ENCODE measurements at regions not wholly inside any gene's neighbourhood (a gene's known extent, or its start where the extent isn't known, plus 50 kb on each side); places are given as distances from the start of the nearest gene placed in this dataset.

- DNase-seq = no peak
These were observed 1080.1 kb upstream of the RBFOX1 start for GRCh38 chr16:6252541-6252940.

- DNase-seq = no peak
These were observed 1082.1 kb upstream of the RBFOX1 start for GRCh38 chr16:6250511-6250910.

- no peak for DNase-seq
These were observed 1082.8 kb upstream of the RBFOX1 start for GRCh38 chr16:6249863-6250262.

- no peak for DNase-seq
These were observed 1084.4 kb upstream of the RBFOX1 start for GRCh38 chr16:6248199-6248598.

- DNase-seq = no peak
These were observed 1084.9 kb upstream of the RBFOX1 start for GRCh38 chr16:6247775-6248174.

- DNase-seq = no peak
These were observed 1085.5 kb upstream of the RBFOX1 start for GRCh38 chr16:6247150-6247549.

- DNase-seq = no peak
These were observed 1086.4 kb upstream of the RBFOX1 start for GRCh38 chr16:6246266-6246665.

GRCh38 chr16:6232056-6232455, 1100.6 kb upstream of the RBFOX1 start:
- no peak for DNase-seq

GRCh38 chr16:6231398-6231797, 1101.2 kb upstream of the RBFOX1 start:
- no peak for DNase-seq

- DNase-seq = no peak
These were observed 1103.5 kb upstream of the RBFOX1 start for GRCh38 chr16:6229186-6229585.

GRCh38 chr16:6218855-6219254, 1113.8 kb upstream of the RBFOX1 start:
- DNase-seq = no peak

GRCh38 chr16:6216836-6217235, 1115.8 kb upstream of the RBFOX1 start:
- DNase-seq = no peak

- DNase-seq = no peak
These were observed 1114.0 kb upstream of the EEF2KMT start for GRCh38 chr16:6211644-6212043.

- DNase-seq = no peak
These were observed 1111.8 kb upstream of the EEF2KMT start for GRCh38 chr16:6209355-6209930.

GRCh38 chr16:6207580-6207979, 1110.0 kb upstream of the EEF2KMT start:
- DNase-seq = no peak

GRCh38 chr16:6207124-6207523, 1109.5 kb upstream of the EEF2KMT start:
- no peak for DNase-seq

- DNase-seq = no peak
These were observed 1108.5 kb upstream of the EEF2KMT start for GRCh38 chr16:6206080-6206479.

- DNase-seq = no peak
These were observed 1107.3 kb upstream of the EEF2KMT start for GRCh38 chr16:6204945-6205344.

GRCh38 chr16:6200861-6201260, 1103.3 kb upstream of the EEF2KMT start:
- no peak for DNase-seq

- no peak for DNase-seq
These were observed 1102.7 kb upstream of the EEF2KMT start for GRCh38 chr16:6200271-6200670.

- DNase-seq = no peak
These were observed 1098.4 kb upstream of the EEF2KMT start for GRCh38 chr16:6195966-6196365.

- DNase-seq = no peak
These were observed 1096.1 kb upstream of the EEF2KMT start for GRCh38 chr16:6193718-6194117.

GRCh38 chr16:6192984-6193383, 1095.4 kb upstream of the EEF2KMT start:
- DNase-seq = no peak

- no peak for DNase-seq
These were observed 1094.9 kb upstream of the EEF2KMT start for GRCh38 chr16:6192532-6192931.

GRCh38 chr16:6190776-6191175, 1093.2 kb upstream of the EEF2KMT start:
- no peak for DNase-seq

GRCh38 chr16:6189216-6189615, 1091.6 kb upstream of the EEF2KMT start:
- DNase-seq = no peak
